ENCODE measurements at regions not wholly inside any gene's neighbourhood (a gene's known extent, or its start where the extent isn't known, plus 50 kb on each side); places are given as distances from the start of the nearest gene placed in this dataset.

- TF ChIP-seq CTCF (IDR thresholded peaks at IDR 0.05): no peak
- no peak for TF ChIP-seq POLR2A (IDR thresholded peaks at IDR 0.05)
Measured at GRCh38 chr16:80163339-80163738, 377.5 kb upstream of the DYNLRB2 start.
